Central memory CD8-positive, alpha-beta T cell (primary cell): ENCODE measurements at regions not wholly inside any gene's neighbourhood (a gene's known extent, or its start where the extent isn't known, plus 50 kb on each side); places are given as distances from the start of the nearest gene placed in this dataset.

ENCODE experiments used
- ATAC-seq: fragments of 150-1000 bp; cut with Tn5 transposase; replicated peaks from 2 replicates; pipeline ENCODE4 v1.10.0; 2022; ENCODE audit warnings: mild to moderate bottlenecking, moderate FRiP score, moderate number of reproducible peaks; ENCODE audit not compliant: poor library complexity, severe bottlenecking; ENCODE audit errors: extremely low read depth
- DNase-seq, 2 donors: peaks; one replicate each; pipeline ENCODE4 v3.0.0; 2021; ENCODE audit warnings: low spot score in 2 of 2
- H3K27ac Mint-ChIP-seq: one replicate; pipeline ENCODE4 v1.8.0; 2022; ENCODE audit warnings: low read depth, mild to moderate bottlenecking, moderate library complexity, mixed read lengths
- H3K27me3 Mint-ChIP-seq: one replicate; pipeline ENCODE4 v1.8.0; 2022; ENCODE audit warnings: mixed read lengths
- H3K36me3 Mint-ChIP-seq: one replicate; pipeline ENCODE4 v1.8.0; 2022; ENCODE audit warnings: mild to moderate bottlenecking, moderate library complexity, mixed read lengths; ENCODE audit not compliant: insufficient read depth
- H3K4me1 Mint-ChIP-seq: one replicate; pipeline ENCODE4 v1.8.0; 2022; ENCODE audit warnings: mixed read lengths
- H3K4me3 Mint-ChIP-seq: one replicate; pipeline ENCODE4 v1.8.0; 2022; ENCODE audit warnings: mild to moderate bottlenecking, moderate library complexity, mixed read lengths
- H3K9me3 Mint-ChIP-seq: one replicate; pipeline ENCODE4 v1.8.0; 2022; ENCODE audit warnings: mixed read lengths

- Mint-ChIP-seq H3K36me3 (no peaks in the 10 kb centered on the region), H3K9me3 (peaks cover 18% of the 10 kb centered on the region), H3K4me1 (no peaks in the 10 kb centered on the region), H3K4me3 (no peak overlapping the region), H3K27ac (no peak overlapping the region), H3K27me3 (peaks cover 6% of the 10 kb centered on the region)
- ATAC-seq: no peak
- no peak for DNase-seq
These were observed 159.8 kb downstream of the EN1 start for GRCh38 chr2:118687698-118688097.

GRCh38 chr2:118687192-118687591 is 160.3 kb downstream of the EN1 start:
- H3K27ac Mint-ChIP-seq: no peak overlapping the region
- ATAC-seq: no peak

GRCh38 chr2:118686346-118686745 is 161.1 kb downstream of the EN1 start:
- no peak overlapping the region for H3K4me3 Mint-ChIP-seq
- H3K36me3 Mint-ChIP-seq: peaks cover 2% of the 10 kb centered on the region
- H3K9me3 Mint-ChIP-seq: peaks cover 16% of the 10 kb centered on the region
- ATAC-seq (no peak), DNase-seq (no peak)
- no peak overlapping the region for H3K27ac Mint-ChIP-seq
- no peaks in the 10 kb centered on the region for H3K4me1 Mint-ChIP-seq
- H3K27me3 Mint-ChIP-seq: peaks cover 10% of the 10 kb centered on the region

More at GRCh38 chr2:118687192-118687591, 160.3 kb downstream of the EN1 start:
- no peak for DNase-seq
- Mint-ChIP-seq H3K4me3 (no peak overlapping the region), H3K36me3 (no peaks in the 10 kb centered on the region), H3K4me1 (no peaks in the 10 kb centered on the region), H3K9me3 (peaks cover 20% of the 10 kb centered on the region), H3K27me3 (peaks cover 10% of the 10 kb centered on the region)

GRCh38 chr2:118683460-118683859 is 164.0 kb downstream of the EN1 start:
- peaks cover 6% of the 10 kb centered on the region for H3K9me3 Mint-ChIP-seq
- no peak for ATAC-seq

GRCh38 chr2:118678985-118679384 is 168.5 kb downstream of the EN1 start:
- ATAC-seq: no peak
- Mint-ChIP-seq H3K27me3 (peaks cover 10% of the 10 kb centered on the region), H3K4me3 (no peak overlapping the region), H3K36me3 (peaks cover 2% of the 10 kb centered on the region), H3K27ac (no peak overlapping the region), H3K4me1 (no peaks in the 10 kb centered on the region), H3K9me3 (peaks cover 6% of the 10 kb centered on the region)
- DNase-seq: no peak

More at GRCh38 chr2:118683460-118683859, 164.0 kb downstream of the EN1 start:
- H3K27me3 Mint-ChIP-seq: peaks cover 10% of the 10 kb centered on the region
- no peak overlapping the region for H3K4me3 Mint-ChIP-seq
- H3K36me3 Mint-ChIP-seq: peaks cover 2% of the 10 kb centered on the region
- no peak overlapping the region for H3K27ac Mint-ChIP-seq
- no peaks in the 10 kb centered on the region for H3K4me1 Mint-ChIP-seq
- no peak for DNase-seq

GRCh38 chr2:118677546-118677945 is 169.9 kb downstream of the EN1 start:
- peaks cover 3% of the 10 kb centered on the region for H3K27me3 Mint-ChIP-seq
- H3K9me3 Mint-ChIP-seq: peaks cover under 1% of the 10 kb centered on the region
- ATAC-seq (no peak), DNase-seq (no peak)
- H3K4me3 Mint-ChIP-seq: no peak overlapping the region
- H3K4me1 Mint-ChIP-seq: no peaks in the 10 kb centered on the region
- peaks cover 2% of the 10 kb centered on the region for H3K36me3 Mint-ChIP-seq
- no peak overlapping the region for H3K27ac Mint-ChIP-seq

- Mint-ChIP-seq H3K36me3 (no peaks in the 10 kb centered on the region), H3K27ac (no peak overlapping the region), H3K9me3 (no peaks in the 10 kb centered on the region), H3K4me3 (no peak overlapping the region), H3K27me3 (no peaks in the 10 kb centered on the region), H3K4me1 (no peaks in the 10 kb centered on the region)
- ATAC-seq: no peak
- DNase-seq: no peak
These were observed 171.9 kb downstream of the EN1 start for GRCh38 chr2:118675531-118675930.

GRCh38 chr2:118672571-118673158 is 174.8 kb downstream of the EN1 start:
- ATAC-seq (no peak), DNase-seq (no peak)
- H3K4me3 Mint-ChIP-seq: no peak overlapping the region
- H3K36me3 Mint-ChIP-seq: no peaks in the 10 kb centered on the region
- H3K27me3 Mint-ChIP-seq: no peaks in the 10 kb centered on the region
- no peaks in the 10 kb centered on the region for H3K9me3 Mint-ChIP-seq
- H3K4me1 Mint-ChIP-seq: no peaks in the 10 kb centered on the region
- H3K27ac Mint-ChIP-seq: no peak overlapping the region

GRCh38 chr2:118671701-118672454 is 175.6 kb downstream of the EN1 start:
- DNase-seq (no peak), ATAC-seq (no peak)
- Mint-ChIP-seq H3K36me3 (no peaks in the 10 kb centered on the region), H3K4me1 (no peaks in the 10 kb centered on the region), H3K9me3 (no peaks in the 10 kb centered on the region), H3K4me3 (no peak overlapping the region), H3K27me3 (no peaks in the 10 kb centered on the region), H3K27ac (no peak overlapping the region)

GRCh38 chr2:118670838-118671237 is 176.6 kb downstream of the EN1 start:
- Mint-ChIP-seq H3K9me3 (no peaks in the 10 kb centered on the region), H3K27me3 (no peaks in the 10 kb centered on the region), H3K4me1 (no peaks in the 10 kb centered on the region), H3K27ac (no peak overlapping the region), H3K36me3 (no peaks in the 10 kb centered on the region), H3K4me3 (no peak overlapping the region)
- DNase-seq (no peak), ATAC-seq (no peak)

GRCh38 chr2:118670276-118670675 is 177.2 kb downstream of the EN1 start:
- no peaks in the 10 kb centered on the region for H3K27me3 Mint-ChIP-seq
- no peak overlapping the region for H3K27ac Mint-ChIP-seq
- H3K4me1 Mint-ChIP-seq: no peaks in the 10 kb centered on the region
- no peaks in the 10 kb centered on the region for H3K9me3 Mint-ChIP-seq
- DNase-seq (no peak), ATAC-seq (no peak)
- no peak overlapping the region for H3K4me3 Mint-ChIP-seq
- no peaks in the 10 kb centered on the region for H3K36me3 Mint-ChIP-seq

- Mint-ChIP-seq H3K36me3 (no peaks in the 10 kb centered on the region), H3K9me3 (no peaks in the 10 kb centered on the region), H3K27me3 (no peaks in the 10 kb centered on the region), H3K27ac (no peak overlapping the region), H3K4me1 (no peaks in the 10 kb centered on the region), H3K4me3 (no peak overlapping the region)
- ATAC-seq (no peak), DNase-seq (no peak)
These were observed 177.8 kb downstream of the EN1 start for GRCh38 chr2:118669654-118670053.
